GM19240 (cell line): ENCODE measurements at regions not wholly inside any gene's neighbourhood (a gene's known extent, or its start where the extent isn't known, plus 50 kb on each side); places are given as distances from the start of the nearest gene placed in this dataset.
"Not testable (repeated sequence)": the region's sequence is repeated elsewhere in the genome, so short reads cannot be mapped to it uniquely, and the experiment has no call there.

Source experiments
- DNase-seq: peaks from one replicate; pipeline ENCODE4 v3.0.0; 2011; ENCODE audit warnings: low spot score; ENCODE audit not compliant: insufficient read length

DNA sequence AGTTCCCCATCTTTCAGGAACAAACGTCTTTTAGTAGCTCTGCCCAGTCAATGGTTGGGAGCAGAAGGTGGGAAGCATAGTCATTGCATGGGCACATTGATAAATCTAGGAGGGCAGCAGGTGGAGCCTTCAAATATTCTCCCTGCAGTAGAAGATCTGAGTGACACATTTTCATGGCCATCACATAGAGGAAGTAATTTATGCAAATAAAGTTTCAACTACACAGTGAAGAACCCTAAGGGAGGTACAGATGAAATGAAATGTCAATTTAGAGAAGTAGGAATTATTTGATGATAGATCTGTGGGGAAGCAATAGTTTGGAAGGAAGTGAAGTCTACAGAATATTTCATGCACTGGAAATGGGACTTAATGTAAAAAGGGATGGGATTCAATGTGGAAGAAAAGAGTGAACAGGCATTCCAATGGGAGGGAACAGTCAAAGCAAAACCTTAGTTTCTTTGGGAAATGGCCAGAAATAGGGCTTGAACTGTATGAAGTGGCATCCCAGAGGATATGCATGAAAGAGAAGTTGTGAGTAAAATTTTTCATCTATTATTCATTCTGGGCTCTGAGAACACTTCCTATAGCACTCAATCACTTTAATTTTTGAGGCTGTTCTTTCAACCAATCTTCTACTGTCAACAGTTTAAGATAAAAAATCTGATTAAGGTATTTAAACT is 256.2 kb upstream of the LUZP2 start:
- no peak for DNase-seq

DNA sequence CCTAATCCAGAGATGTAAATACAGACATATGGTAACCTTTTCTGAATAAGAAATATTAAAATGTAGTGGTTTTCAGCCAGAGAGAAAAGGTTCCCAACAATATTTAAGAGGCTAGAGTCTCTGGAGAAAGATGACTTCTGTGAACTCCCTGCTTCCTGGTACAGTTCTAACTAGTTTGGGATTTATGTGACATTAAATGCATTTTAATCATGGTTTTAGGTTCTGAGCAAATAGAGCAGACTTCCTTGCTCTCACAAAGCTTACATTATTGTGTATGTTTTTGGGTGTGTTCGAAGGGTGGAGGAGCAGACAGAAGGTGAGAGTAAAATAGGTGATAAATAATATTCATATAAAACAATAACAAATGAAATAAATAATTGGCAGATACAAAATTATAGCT is 250.1 kb upstream of the LUZP2 start:
- no peak for DNase-seq

GRCh38 chr11:24247846-24248245 is 249.0 kb upstream of the LUZP2 start:
- DNase-seq, result no peak

GRCh38 chr11:24249921-24250320 is 246.9 kb upstream of the LUZP2 start:
- no peak for DNase-seq

DNA sequence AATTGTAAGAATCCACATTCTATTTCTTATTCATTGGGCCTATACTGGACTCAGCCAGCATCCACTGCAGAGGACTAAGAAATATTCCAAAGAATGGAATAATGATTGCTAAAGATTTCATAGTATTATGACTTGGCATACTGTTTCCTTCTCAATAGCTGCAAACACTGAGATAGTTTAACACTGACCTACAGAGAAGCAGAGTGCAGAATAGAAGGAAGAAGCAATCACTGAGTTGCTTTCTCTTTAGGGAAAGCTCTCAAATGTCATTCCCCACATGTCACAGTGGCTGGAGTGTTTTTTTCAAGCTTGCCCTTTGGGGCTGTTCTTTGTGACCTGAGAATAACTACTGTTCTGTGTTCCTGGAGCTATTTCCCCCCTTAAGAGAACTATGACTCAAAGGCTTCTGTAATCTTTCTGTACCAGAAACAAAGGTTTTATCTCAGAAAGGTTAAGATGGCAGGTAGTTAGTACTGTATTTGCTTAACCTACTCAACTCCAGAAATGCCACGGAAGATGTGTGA is 243.6 kb upstream of the LUZP2 start:
- no peak for DNase-seq

DNA sequence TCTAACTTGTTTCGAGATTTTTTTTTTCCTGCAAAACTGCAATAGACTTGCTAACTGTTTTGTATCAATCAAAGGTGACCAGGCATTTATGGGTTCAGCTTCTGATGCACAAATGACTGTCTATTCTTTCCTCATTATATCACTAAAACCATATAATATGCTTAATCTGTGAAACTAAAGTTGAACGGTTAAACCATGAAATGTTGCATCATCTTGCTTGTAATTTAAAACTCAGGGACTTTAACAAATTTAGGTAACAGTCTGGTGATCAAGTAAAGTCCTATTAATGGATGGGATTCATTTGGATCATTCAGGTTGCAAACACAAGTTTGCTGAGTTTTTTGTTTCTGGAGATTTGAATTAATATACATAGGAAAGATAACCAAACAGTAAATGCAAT is 232.0 kb upstream of the LUZP2 start:
- DNase-seq, result no peak

DNA sequence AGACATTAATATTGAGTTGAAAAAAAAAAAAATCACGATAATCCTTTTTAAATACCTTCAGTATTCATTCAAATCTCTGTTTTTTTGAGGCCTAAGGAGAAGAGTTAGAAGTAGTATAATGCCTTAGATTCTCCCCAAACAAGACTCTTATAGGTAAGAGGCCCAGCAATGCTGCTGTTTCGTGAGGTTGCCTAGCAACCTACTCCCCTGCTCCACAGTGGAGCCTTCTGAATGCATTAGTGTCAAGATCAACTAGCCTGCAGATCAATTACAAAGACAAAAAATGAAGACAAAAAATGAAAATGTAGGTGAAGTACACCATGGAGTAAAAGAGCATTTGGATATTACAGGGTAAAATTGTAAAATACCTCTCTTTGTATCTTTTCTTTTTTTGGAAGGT is 229.8 kb upstream of the LUZP2 start:
- DNase-seq, result no peak

DNA sequence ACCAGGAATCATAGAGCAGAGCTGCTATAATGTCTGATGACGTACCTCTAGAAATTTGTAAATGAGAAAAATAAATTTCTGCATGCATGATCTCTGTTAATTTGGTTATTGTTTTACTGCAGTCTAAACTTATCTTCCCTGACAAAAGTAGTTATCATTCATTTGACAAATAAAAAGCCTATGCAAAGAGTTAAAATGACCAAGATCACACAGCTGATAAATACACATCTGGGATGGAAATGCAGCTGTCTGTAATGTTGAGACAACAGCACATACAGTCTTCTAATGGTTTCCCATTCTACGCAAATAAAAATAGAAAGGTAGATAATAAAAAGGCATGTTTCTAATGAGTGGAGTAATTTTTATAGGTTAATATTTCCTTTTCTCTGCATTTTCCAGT is 225.1 kb upstream of the LUZP2 start:
- DNase-seq, result no peak

GRCh38 chr11:24274214-24274781 is 222.6 kb upstream of the LUZP2 start:
- not testable (repeated sequence) for DNase-seq

GRCh38 chr11:24286238-24286637 is 210.6 kb upstream of the LUZP2 start:
- no peak for DNase-seq

GRCh38 chr11:24289301-24289700 is 207.6 kb upstream of the LUZP2 start:
- no peak for DNase-seq

GRCh38 chr11:24293964-24294363 is 202.9 kb upstream of the LUZP2 start:
- DNase-seq, result no peak

- no peak for DNase-seq
Observed at GRCh38 chr11:24295360-24295759, 201.5 kb upstream of the LUZP2 start.

DNA sequence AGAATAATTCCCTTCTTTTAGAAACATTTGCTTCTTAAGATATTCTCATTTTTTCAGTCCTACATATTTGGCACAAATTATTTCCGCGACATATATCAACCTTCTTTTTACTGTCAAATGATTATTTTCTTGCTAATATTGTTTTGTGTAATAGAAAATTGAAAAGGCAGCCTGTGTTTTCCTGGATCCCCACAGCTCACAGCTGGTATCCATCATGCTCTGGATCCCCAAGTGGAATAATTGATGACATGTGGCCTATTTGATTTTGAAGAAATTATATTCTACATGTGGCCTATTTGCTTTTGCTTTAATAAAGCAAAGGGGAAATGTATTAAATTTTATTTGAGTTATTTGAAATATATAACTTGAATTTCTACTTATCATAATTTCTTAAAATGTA is 199.4 kb upstream of the LUZP2 start:
- DNase-seq, result no peak

GRCh38 chr11:24298146-24298545 is 198.7 kb upstream of the LUZP2 start:
- DNase-seq, result no peak

- no peak for DNase-seq
Observed at GRCh38 chr11:24311974-24312373, 184.9 kb upstream of the LUZP2 start.

- DNase-seq, result no peak
Observed at GRCh38 chr11:24312464-24313238, 184.2 kb upstream of the LUZP2 start.

- no peak for DNase-seq
Observed at GRCh38 chr11:24321229-24321628, 175.6 kb upstream of the LUZP2 start.

- DNase-seq, result no peak
Observed at GRCh38 chr11:24324211-24324610, 172.6 kb upstream of the LUZP2 start.

DNA sequence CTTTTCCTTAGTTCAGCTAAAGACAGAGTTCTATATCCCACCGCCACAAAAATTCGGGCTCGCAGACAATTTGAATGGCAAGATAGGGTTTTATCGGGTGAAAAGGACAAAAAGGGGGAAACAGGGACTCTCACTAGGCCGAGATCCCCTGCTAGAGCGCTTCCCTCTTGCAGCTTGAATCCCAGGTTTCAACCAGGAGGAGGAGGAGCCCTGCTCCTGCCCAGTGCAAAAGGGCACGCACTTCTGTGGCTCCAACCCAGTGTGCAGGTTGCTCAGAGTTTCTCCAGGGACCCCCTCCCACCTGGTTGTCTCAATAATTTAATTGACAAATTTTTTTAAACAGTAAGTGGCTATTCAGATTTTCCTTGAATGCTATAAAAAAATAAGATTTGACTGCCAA is 152.6 kb upstream of the LUZP2 start:
- DNase-seq, result no peak

DNA sequence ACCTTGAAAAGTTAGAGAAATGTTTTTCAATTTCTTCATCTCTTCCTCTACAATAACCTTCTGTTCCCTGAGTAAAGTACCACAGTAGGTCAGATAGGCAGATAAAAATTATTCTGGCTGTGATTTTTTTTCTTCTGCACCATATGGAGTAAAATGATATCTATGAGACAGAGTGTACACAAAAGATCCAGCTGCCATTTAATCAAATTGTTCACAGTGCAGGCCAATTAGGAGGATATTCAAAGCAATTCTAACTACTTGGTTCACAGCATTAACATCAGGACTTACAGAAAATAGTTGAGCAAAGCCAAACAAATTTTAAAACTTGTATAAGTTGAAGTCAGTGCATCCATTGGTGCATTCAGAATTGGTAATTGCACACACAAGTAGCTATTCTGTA is 147.9 kb upstream of the LUZP2 start:
- no peak for DNase-seq

GRCh38 chr11:24351179-24351578 is 145.7 kb upstream of the LUZP2 start:
- no peak for DNase-seq

DNA sequence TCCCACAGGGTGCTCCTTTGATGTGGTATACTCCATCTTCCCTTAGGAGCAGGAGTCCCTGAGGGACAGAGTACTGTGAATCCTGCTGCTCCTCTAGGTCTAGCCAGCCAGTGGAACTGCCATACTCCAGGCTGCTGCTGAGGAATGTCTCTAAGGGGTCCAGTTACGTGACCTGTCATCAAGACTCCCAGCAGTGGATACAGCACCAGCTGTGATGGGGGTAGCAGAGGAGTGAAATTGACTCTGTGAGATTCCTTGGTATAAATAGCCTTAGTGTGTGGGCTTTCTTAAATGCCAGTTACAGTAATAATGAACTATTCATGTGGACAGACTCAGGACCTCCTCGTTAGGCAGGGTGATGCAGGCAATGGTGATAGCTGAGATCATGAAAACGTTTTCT is 140.4 kb upstream of the LUZP2 start:
- DNase-seq, result no peak
